SU-DHL-6 (cell line): ENCODE measurements at regions not wholly inside any gene's neighbourhood (a gene's known extent, or its start where the extent isn't known, plus 50 kb on each side); places are given as distances from the start of the nearest gene placed in this dataset.

Experiments
- CTCF ChIP-seq: fragments of 200-600 bp; sonication (generic); IDR thresholded peaks from one replicate; pipeline ENCODE4 v1.5.1; 2017; ENCODE audit warnings: antibody characterized with exemption, mild to moderate bottlenecking, low read length, moderate library complexity; ENCODE audit not compliant: insufficient read depth, poor library complexity, severe bottlenecking
- EZH2phosphoT487 ChIP-seq: fragments of 200-600 bp; sonication (generic), shearing (Covaris generic); conservative IDR thresholded peaks from 2 replicates; pipeline ENCODE4 v1.6.1; 2018; ENCODE audit warnings: mild to moderate bottlenecking, antibody characterized with exemption, low read length, moderate library complexity, mixed read lengths

- no peak for TF ChIP-seq CTCF
- no peak for TF ChIP-seq EZH2phosphoT487
Observed at GRCh38 chr11:91158891-91159537, 936.2 kb upstream of the CHORDC1 start.
